ENCODE measurements at regions not wholly inside any gene's neighbourhood (a gene's known extent, or its start where the extent isn't known, plus 50 kb on each side); places are given as distances from the start of the nearest gene placed in this dataset.

DNA sequence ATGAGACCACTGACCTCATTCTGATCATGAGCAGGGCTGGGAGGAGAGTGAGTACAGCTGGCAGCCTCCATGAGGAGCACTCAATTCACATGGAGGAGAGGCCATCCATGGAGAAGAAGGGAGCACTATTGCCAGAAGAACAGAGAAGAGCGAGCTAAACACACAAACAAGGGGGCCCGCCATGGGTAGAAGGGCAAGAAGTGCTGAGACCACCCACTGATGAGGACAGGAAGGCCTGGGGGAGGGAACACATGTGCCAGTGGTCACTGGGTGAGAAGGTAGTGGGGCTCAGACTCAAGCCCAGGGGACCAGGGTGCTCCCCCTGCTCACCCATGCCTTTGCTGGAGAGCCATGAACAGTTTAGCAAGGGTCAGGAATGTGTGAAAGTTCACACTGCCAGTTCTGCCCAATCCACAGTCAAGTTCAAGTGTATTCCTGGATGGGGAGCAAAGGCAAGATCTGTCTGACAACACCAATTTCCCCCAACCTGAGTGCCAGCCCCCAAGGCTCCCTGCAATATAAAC is 57.7 kb downstream of the TTC32 start:
- H3K4me1 ChIP-seq (ENCODE audit: insufficient read depth, low read length) = no peaks in the 10 kb centered on the region
- no peaks in the 10 kb centered on the region for H3K9me3 ChIP-seq (ENCODE audit: low read depth, low read length)
- H3K4me2 ChIP-seq (ENCODE audit: insufficient read depth, low read length) = no peak overlapping the region
- no peak overlapping the region for H3K4me3 ChIP-seq (ENCODE audit: insufficient read depth, low read length)
- H2AFZ ChIP-seq (ENCODE audit: low read length) = no peak overlapping the region
- H4K20me1 ChIP-seq (ENCODE audit: insufficient read depth, low read length) = no peaks in the 10 kb centered on the region
- peaks cover 11% of the 10 kb centered on the region for H3K27me3 ChIP-seq (ENCODE audit: insufficient read depth, low read length)
- H3K27ac ChIP-seq (ENCODE audit: low read depth, low read length) = no peak overlapping the region
- H3K79me2 ChIP-seq (ENCODE audit: insufficient read depth, low read length) = no peaks in the 10 kb centered on the region
- TF ChIP-seq, protein P1, sequence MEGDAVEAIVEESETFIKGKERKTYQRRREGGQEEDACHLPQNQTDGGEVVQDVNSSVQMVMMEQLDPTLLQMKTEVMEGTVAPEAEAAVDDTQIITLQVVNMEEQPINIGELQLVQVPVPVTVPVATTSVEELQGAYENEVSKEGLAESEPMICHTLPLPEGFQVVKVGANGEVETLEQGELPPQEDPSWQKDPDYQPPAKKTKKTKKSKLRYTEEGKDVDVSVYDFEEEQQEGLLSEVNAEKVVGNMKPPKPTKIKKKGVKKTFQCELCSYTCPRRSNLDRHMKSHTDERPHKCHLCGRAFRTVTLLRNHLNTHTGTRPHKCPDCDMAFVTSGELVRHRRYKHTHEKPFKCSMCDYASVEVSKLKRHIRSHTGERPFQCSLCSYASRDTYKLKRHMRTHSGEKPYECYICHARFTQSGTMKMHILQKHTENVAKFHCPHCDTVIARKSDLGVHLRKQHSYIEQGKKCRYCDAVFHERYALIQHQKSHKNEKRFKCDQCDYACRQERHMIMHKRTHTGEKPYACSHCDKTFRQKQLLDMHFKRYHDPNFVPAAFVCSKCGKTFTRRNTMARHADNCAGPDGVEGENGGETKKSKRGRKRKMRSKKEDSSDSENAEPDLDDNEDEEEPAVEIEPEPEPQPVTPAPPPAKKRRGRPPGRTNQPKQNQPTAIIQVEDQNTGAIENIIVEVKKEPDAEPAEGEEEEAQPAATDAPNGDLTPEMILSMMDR (IDR thresholded peaks at IDR 0.05; ENCODE audit: extremely low read depth, low read depth, low read length) = no peak
- no peak for DNase-seq (ENCODE audit: insufficient read length, low spot score, missing footprints)
- H3K36me3 ChIP-seq (ENCODE audit: insufficient read depth, low read length) = no peaks in the 10 kb centered on the region

DNA sequence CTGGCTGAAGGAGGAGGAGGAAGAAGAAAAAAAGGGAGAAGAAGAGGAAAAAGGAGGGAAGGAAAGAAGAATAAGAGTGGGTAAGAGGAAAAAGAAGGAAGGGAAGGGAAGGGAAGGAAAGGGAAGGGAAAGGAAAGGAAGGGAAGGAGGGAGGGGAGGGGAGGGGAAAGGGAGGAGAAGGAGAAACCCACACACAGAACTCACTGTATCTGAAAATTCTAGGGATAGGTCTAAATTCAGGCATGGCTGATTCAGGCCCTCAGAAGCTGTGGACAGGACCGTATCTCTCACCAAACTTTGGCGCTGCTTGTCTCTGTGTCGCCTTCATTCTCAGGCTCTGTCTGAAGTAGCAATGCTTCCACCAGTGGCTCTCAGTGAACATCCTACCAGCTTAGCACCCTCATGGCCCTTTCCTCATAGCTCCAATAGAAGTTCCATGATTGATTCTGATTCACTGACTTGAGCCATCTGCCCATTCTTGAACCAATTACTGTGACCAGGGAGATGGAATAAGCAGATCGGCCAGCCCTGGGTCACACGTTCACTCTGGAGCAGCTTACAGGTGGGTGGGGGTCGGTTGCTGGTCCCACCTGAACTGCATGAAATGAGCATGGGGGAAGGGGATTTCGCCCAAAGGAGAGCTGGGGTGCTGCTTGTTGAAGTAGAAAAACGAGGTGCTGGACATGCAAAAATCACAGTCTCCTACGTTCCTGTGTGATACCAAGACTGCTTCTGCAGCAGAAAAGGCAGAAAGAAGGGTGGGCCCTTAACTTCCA is 59.7 kb downstream of the TTC32 start:
- no peaks in the 10 kb centered on the region for H3K9me3 ChIP-seq (ENCODE audit: low read depth, low read length)
- no peaks in the 10 kb centered on the region for H3K79me2 ChIP-seq (ENCODE audit: insufficient read depth, low read length)
- H3K27me3 ChIP-seq (ENCODE audit: insufficient read depth, low read length) = peaks cover 11% of the 10 kb centered on the region
- DNase-seq (ENCODE audit: insufficient read length, low spot score, missing footprints) = no peak
- no peaks in the 10 kb centered on the region for H3K4me1 ChIP-seq (ENCODE audit: insufficient read depth, low read length)
- H3K4me2 ChIP-seq (ENCODE audit: insufficient read depth, low read length) = no peak overlapping the region
- H3K36me3 ChIP-seq (ENCODE audit: insufficient read depth, low read length) = no peaks in the 10 kb centered on the region
- no peak overlapping the region for H2AFZ ChIP-seq (ENCODE audit: low read length)
- TF ChIP-seq, protein P1 (IDR thresholded peaks at IDR 0.05; ENCODE audit: extremely low read depth, low read depth, low read length) = no peak
- no peaks in the 10 kb centered on the region for H4K20me1 ChIP-seq (ENCODE audit: insufficient read depth, low read length)
- H3K27ac ChIP-seq (ENCODE audit: low read depth, low read length) = no peak overlapping the region
- H3K4me3 ChIP-seq (ENCODE audit: insufficient read depth, low read length) = no peak overlapping the region

DNA sequence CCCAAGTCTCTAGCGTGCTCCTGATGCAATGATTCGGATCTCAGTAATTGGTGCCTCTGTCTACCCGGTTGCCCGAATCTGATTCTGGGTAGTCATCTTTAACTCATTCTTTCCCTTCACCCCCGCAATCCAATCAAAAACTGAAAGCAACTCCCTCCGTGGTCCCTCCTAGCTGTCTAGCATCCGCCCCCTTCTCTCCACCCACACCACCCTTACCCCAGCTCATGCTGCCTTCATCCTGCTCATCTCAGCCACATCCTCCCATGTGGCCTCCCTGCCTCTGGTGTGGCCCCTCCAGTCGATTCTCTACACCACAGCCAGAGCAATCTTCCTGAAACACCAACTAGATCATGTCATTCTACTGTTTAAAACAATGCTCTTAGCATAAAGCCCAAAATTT is 62.3 kb downstream of the TTC32 start:
- Histone ChIP-seq H2AFZ (ENCODE audit: low read length) (no peak overlapping the region), H3K79me2 (ENCODE audit: insufficient read depth, low read length) (no peaks in the 10 kb centered on the region), H3K4me3 (ENCODE audit: insufficient read depth, low read length) (no peak overlapping the region), H3K9me3 (ENCODE audit: low read depth, low read length) (no peaks in the 10 kb centered on the region), H3K36me3 (ENCODE audit: insufficient read depth, low read length) (no peaks in the 10 kb centered on the region), H3K4me2 (ENCODE audit: insufficient read depth, low read length) (no peak overlapping the region), H3K4me1 (ENCODE audit: insufficient read depth, low read length) (peaks cover 6% of the 10 kb centered on the region), H4K20me1 (ENCODE audit: insufficient read depth, low read length) (no peaks in the 10 kb centered on the region), H3K27me3 (ENCODE audit: insufficient read depth, low read length) (no peaks in the 10 kb centered on the region), H3K27ac (ENCODE audit: low read depth, low read length) (no peak overlapping the region)
- TF ChIP-seq, protein P1 (IDR thresholded peaks at IDR 0.05; ENCODE audit: extremely low read depth, low read depth, low read length) = no peak
- DNase-seq (ENCODE audit: insufficient read length, low spot score, missing footprints) = no peak

DNA sequence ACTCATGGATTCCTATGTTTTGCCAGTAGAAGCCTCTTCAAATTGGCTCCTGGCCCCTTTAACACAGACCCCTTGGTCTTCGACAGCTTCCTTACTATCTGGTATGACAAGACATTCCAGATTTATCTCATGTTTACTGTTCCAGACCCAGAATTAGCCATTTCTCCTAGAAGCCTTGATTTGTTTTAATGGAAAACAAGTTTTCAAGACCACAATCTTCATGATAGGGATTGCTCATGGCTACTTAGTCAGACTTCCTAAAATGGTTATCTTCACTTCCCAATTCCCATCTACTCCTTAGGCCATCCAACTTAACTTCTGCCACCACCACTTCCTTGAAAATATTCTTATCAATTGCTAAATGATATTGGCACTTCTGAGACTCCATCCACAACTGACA is 63.2 kb downstream of the TTC32 start:
- Histone ChIP-seq H3K36me3 (ENCODE audit: insufficient read depth, low read length) (no peaks in the 10 kb centered on the region), H3K9me3 (ENCODE audit: low read depth, low read length) (no peaks in the 10 kb centered on the region), H3K4me2 (ENCODE audit: insufficient read depth, low read length) (no peak overlapping the region), H3K79me2 (ENCODE audit: insufficient read depth, low read length) (no peaks in the 10 kb centered on the region), H3K27ac (ENCODE audit: low read depth, low read length) (no peak overlapping the region), H3K4me1 (ENCODE audit: insufficient read depth, low read length) (peaks cover 6% of the 10 kb centered on the region), H4K20me1 (ENCODE audit: insufficient read depth, low read length) (no peaks in the 10 kb centered on the region), H2AFZ (ENCODE audit: low read length) (no peak overlapping the region), H3K27me3 (ENCODE audit: insufficient read depth, low read length) (no peaks in the 10 kb centered on the region), H3K4me3 (ENCODE audit: insufficient read depth, low read length) (no peak overlapping the region)
- TF ChIP-seq, protein P1 (IDR thresholded peaks at IDR 0.05; ENCODE audit: extremely low read depth, low read depth, low read length) = no peak
- no peak for DNase-seq (ENCODE audit: insufficient read length, low spot score, missing footprints)
